ENCODE measurements at regions not wholly inside any gene's neighbourhood (a gene's known extent, or its start where the extent isn't known, plus 50 kb on each side); places are given as distances from the start of the nearest gene placed in this dataset. TPM values are rescaled to one million over a fixed set of nuclear protein-coding genes. Genes with fewer than 3 reads are reported as not detected.

GRCh38 chr14:101511199-101511598, 50.1 kb upstream of the DIO3 start:
- intact Hi-C loops (cut with micrococcal nuclease), result no loop called here
- no TSS peak for BruUV-seq (replicated peaks)

More at GRCh38 chr14:101511199-101511598, 50.1 kb upstream of the DIO3 start:
- Histone ChIP-seq H3K79me2 (ENCODE audit: insufficient read depth, low read length) (no peaks in the 10 kb centered on the region), H3K4me2 (ENCODE audit: low read length) (no peak overlapping the region), H3K4me3 (replicated peaks in 1 of 2; ENCODE audit: low read depth in 1 of 2, low read length in 2 of 2) (no peak overlapping the region), H3K27me3 (ENCODE audit: insufficient read depth, low read length) (no peaks in the 10 kb centered on the region), H3K9me2 (ENCODE audit: insufficient read depth) (no peaks in the 10 kb centered on the region), H3K9me3 (ENCODE audit: control insufficient read depth in 1 of 2, insufficient read depth in 1 of 2, low read depth in 1 of 2, low read length in 2 of 2) (peaks cover 0 to 6% of the 10 kb centered on the region in 2 experiments; a peak in 1 of 4 replicates), H3K36me3 (ENCODE audit: control insufficient read depth in 1 of 2, insufficient read depth in 2 of 2, low read length in 2 of 2) (no peaks in the 10 kb centered on the region), H3K27ac (ENCODE audit: low read depth, low read length) (no peak overlapping the region), H3K4me1 (ENCODE audit: control insufficient read depth in 1 of 2, insufficient read depth in 2 of 2, low read length in 2 of 2) (no peaks in the 10 kb centered on the region), H2AFZ (ENCODE audit: low read depth, low read length, poor library complexity, severe bottlenecking) (no peak overlapping the region), H3K9ac (ENCODE audit: low read length) (no peak overlapping the region), H4K20me1 (ENCODE audit: insufficient read depth) (no peaks in the 10 kb centered on the region)
- POLR2A ChIA-PET, result no interaction called here
- no peak for TF ChIP-seq POLR2AphosphoS5 (IDR thresholded peaks at IDR 0.05; ENCODE audit: low read depth, low read length)
- TF ChIP-seq MAX (IDR thresholded peaks at IDR 0.05), result no peak
- TF ChIP-seq CTCF (IDR thresholded peaks at IDR 0.05 in 2 of 3, conservative IDR thresholded peaks at IDR 0.05 in 1 of 3; ENCODE audit: borderline replicate concordance in 1 of 3, insufficient read depth in 1 of 3, low read depth in 2 of 3, low read length in 2 of 3), result no peak
- no peak for TF ChIP-seq POLR2A (IDR thresholded peaks at IDR 0.05; ENCODE audit: borderline replicate concordance, extremely low read depth, insufficient read depth, insufficient read length)
- DNase-seq (ENCODE audit: low read depth, low spot score) (no peak), ATAC-seq (no peak)
- CTCF ChIA-PET, result no interaction called here
- RAD21 ChIA-PET (ENCODE audit: low non-redundant PET in 1 of 2, low total read pairs in 2 of 2, uncharacterized antibody in 2 of 2, unreplicated experiment in 2 of 2), result no interaction called here

MicroRNAs encoded in the stretch of these regions (microRNA counts, 767-probe panel; counts per million panel counts)
- microRNA hsa-miR-1185-5p (not detected), microRNA hsa-miR-1193 (not detected), microRNA hsa-miR-1197 (not detected), microRNA hsa-miR-134 (not detected), microRNA hsa-miR-154-5p (not detected), microRNA hsa-miR-299-3p (not detected), microRNA hsa-miR-299-5p (not detected), microRNA hsa-miR-300 (not detected), microRNA hsa-miR-323a-3p (not detected), microRNA hsa-miR-323a-5p (not detected), microRNA hsa-miR-323b-3p (not detected), microRNA hsa-miR-323b-5p (not detected), microRNA hsa-miR-329 (not detected), microRNA hsa-miR-369-3p (not detected), microRNA hsa-miR-369-5p (not detected), microRNA hsa-miR-376a-3p (not detected), microRNA hsa-miR-376b (not detected), microRNA hsa-miR-376c (not detected), microRNA hsa-miR-377-3p (not detected), microRNA hsa-miR-379-5p (not detected), microRNA hsa-miR-380-3p (not detected), microRNA hsa-miR-381 (not detected), microRNA hsa-miR-382-5p (not detected), microRNA hsa-miR-409-3p (not detected), microRNA hsa-miR-409-5p (not detected), microRNA hsa-miR-410 (not detected), microRNA hsa-miR-411-5p (not detected), microRNA hsa-miR-412 (not detected), microRNA hsa-miR-485-3p (not detected), microRNA hsa-miR-485-5p (not detected), microRNA hsa-miR-487a (not detected), microRNA hsa-miR-487b (not detected), microRNA hsa-miR-494 (not detected), microRNA hsa-miR-495 (not detected), microRNA hsa-miR-496 (not detected), microRNA hsa-miR-539-5p (not detected), microRNA hsa-miR-541-3p (not detected), microRNA hsa-miR-543 (not detected), microRNA hsa-miR-544a (not detected), microRNA hsa-miR-654-3p (not detected), microRNA hsa-miR-654-5p (not detected), microRNA hsa-miR-655 (not detected), microRNA hsa-miR-656 (not detected), microRNA hsa-miR-668 (not detected), microRNA hsa-miR-758 (not detected), microRNA hsa-miR-889 (not detected)

Small RNA genes lying in the stretch of these regions (microRNA-seq; reads per million reads assigned to microRNA genes)
- 7.7 reads per million, percentile 21 among the genes with 10 or more reads in this experiment for gene MIR1185-1 (ENCODE audit: borderline number of aligned reads)
- not detected for gene MIR1185-2 (ENCODE audit: borderline number of aligned reads)
- gene MIR1193 (ENCODE audit: borderline number of aligned reads), result not detected
- not detected for gene MIR1197 (ENCODE audit: borderline number of aligned reads)
- gene MIR134 (ENCODE audit: borderline number of aligned reads), result 2.0 reads per million
- 10.1 reads per million, percentile 28 among the genes with 10 or more reads in this experiment for gene MIR154 (ENCODE audit: borderline number of aligned reads)
- gene MIR299 (ENCODE audit: borderline number of aligned reads), result 3.6 reads per million
- not detected for gene MIR300 (ENCODE audit: borderline number of aligned reads)
- 2.4 reads per million for gene MIR323A (ENCODE audit: borderline number of aligned reads)
- not detected for gene MIR323B (ENCODE audit: borderline number of aligned reads)
- not detected for gene MIR329-1 (ENCODE audit: borderline number of aligned reads)
- gene MIR329-2 (ENCODE audit: borderline number of aligned reads), result not detected
- gene MIR369 (ENCODE audit: borderline number of aligned reads), result 6.8 reads per million, percentile 17 among the genes with 10 or more reads in this experiment
- not detected for gene MIR376A1 (ENCODE audit: borderline number of aligned reads)
- gene MIR376A2 (ENCODE audit: borderline number of aligned reads), result not detected
- 11.7 reads per million, percentile 32 among the genes with 10 or more reads in this experiment for gene MIR376B (ENCODE audit: borderline number of aligned reads)
- 45.9 reads per million, percentile 53 among the genes with 10 or more reads in this experiment for gene MIR376C (ENCODE audit: borderline number of aligned reads)
- not detected for gene MIR377 (ENCODE audit: borderline number of aligned reads)
- gene MIR379 (ENCODE audit: borderline number of aligned reads), result 4.4 reads per million, percentile 6 among the genes with 10 or more reads in this experiment
- not detected for gene MIR380 (ENCODE audit: borderline number of aligned reads)
- gene MIR381 (ENCODE audit: borderline number of aligned reads), result 17.7 reads per million, percentile 40 among the genes with 10 or more reads in this experiment
- 8.1 reads per million, percentile 22 among the genes with 10 or more reads in this experiment for gene MIR382 (ENCODE audit: borderline number of aligned reads)
- 18.1 reads per million, percentile 40 among the genes with 10 or more reads in this experiment for gene MIR409 (ENCODE audit: borderline number of aligned reads)
- 13.7 reads per million, percentile 34 among the genes with 10 or more reads in this experiment for gene MIR411 (ENCODE audit: borderline number of aligned reads)
- gene MIR412 (ENCODE audit: borderline number of aligned reads), result not detected
- gene MIR485 (ENCODE audit: borderline number of aligned reads), result not detected
- 4.0 reads per million, percentile 4 among the genes with 10 or more reads in this experiment for gene MIR487A (ENCODE audit: borderline number of aligned reads)
- 23.4 reads per million, percentile 45 among the genes with 10 or more reads in this experiment for gene MIR487B (ENCODE audit: borderline number of aligned reads)
- gene MIR494 (ENCODE audit: borderline number of aligned reads), result not detected
- not detected for gene MIR495 (ENCODE audit: borderline number of aligned reads)
- not detected for gene MIR496 (ENCODE audit: borderline number of aligned reads)
- gene MIR539 (ENCODE audit: borderline number of aligned reads), result 1.6 reads per million
- not detected for gene MIR541 (ENCODE audit: borderline number of aligned reads)
- 2.4 reads per million for gene MIR543 (ENCODE audit: borderline number of aligned reads)
- not detected for gene MIR544A (ENCODE audit: borderline number of aligned reads)
- gene MIR654 (ENCODE audit: borderline number of aligned reads), result 1.2 reads per million
- not detected for gene MIR655 (ENCODE audit: borderline number of aligned reads)
- not detected for gene MIR656 (ENCODE audit: borderline number of aligned reads)
- not detected for gene MIR668 (ENCODE audit: borderline number of aligned reads)
- gene MIR758 (ENCODE audit: borderline number of aligned reads), result not detected
- gene MIR889 (ENCODE audit: borderline number of aligned reads), result 3.2 reads per million
